NT2/D1 (cell line): ENCODE measurements at regions not wholly inside any gene's neighbourhood (a gene's known extent, or its start where the extent isn't known, plus 50 kb on each side); places are given as distances from the start of the nearest gene placed in this dataset.
"Not testable (repeated sequence)": the region's sequence is repeated elsewhere in the genome, so short reads cannot be mapped to it uniquely, and the experiment has no call there.

Source experiments
- DNase-seq: peaks from one replicate; pipeline ENCODE4 v3.0.0-alpha.2; 2011; ENCODE audit warnings: low read depth, low spot score
- H3K27me3 ChIP-seq: 2 replicates; pipeline ENCODE4 v1.6.0; 2011; ENCODE audit warnings: mild to moderate bottlenecking; ENCODE audit not compliant: insufficient read length, insufficient read depth
- H3K36me3 ChIP-seq: 2 replicates; pipeline ENCODE4 v1.6.1; 2011; ENCODE audit warnings: mild to moderate bottlenecking, low read length, mixed read lengths; ENCODE audit not compliant: insufficient read depth, insufficient read length
- H3K4me1 ChIP-seq: 2 replicates; pipeline ENCODE4 v1.5.1; 2011; ENCODE audit not compliant: insufficient read depth, insufficient read length
- H3K4me3 ChIP-seq: 2 replicates; pipeline ENCODE4 v1.5.1; 2011; ENCODE audit warnings: low read depth; ENCODE audit not compliant: insufficient read length
- H3K9ac ChIP-seq: 2 replicates; pipeline ENCODE4 v1.6.0; 2011; ENCODE audit warnings: low read depth; ENCODE audit not compliant: insufficient read length
- H3K9me3 ChIP-seq: 2 replicates; pipeline ENCODE4 v1.5.1; 2011; ENCODE audit warnings: mild to moderate bottlenecking, low read length; ENCODE audit not compliant: insufficient read depth
- SUZ12 ChIP-seq: IDR thresholded peaks from 2 replicates; pipeline ENCODE4 v1.6.1; 2011; ENCODE audit not compliant: insufficient read length, insufficient read depth; ENCODE audit errors: extremely low read depth
- YY1 ChIP-seq: IDR thresholded peaks from 2 replicates; pipeline ENCODE4 v1.6.1; 2011; ENCODE audit not compliant: insufficient read length, insufficient read depth
- ZNF274 ChIP-seq: IDR thresholded peaks from 2 replicates; pipeline ENCODE4 v1.6.1; 2011; ENCODE audit warnings: mild to moderate bottlenecking, low read depth, low read length

DNA sequence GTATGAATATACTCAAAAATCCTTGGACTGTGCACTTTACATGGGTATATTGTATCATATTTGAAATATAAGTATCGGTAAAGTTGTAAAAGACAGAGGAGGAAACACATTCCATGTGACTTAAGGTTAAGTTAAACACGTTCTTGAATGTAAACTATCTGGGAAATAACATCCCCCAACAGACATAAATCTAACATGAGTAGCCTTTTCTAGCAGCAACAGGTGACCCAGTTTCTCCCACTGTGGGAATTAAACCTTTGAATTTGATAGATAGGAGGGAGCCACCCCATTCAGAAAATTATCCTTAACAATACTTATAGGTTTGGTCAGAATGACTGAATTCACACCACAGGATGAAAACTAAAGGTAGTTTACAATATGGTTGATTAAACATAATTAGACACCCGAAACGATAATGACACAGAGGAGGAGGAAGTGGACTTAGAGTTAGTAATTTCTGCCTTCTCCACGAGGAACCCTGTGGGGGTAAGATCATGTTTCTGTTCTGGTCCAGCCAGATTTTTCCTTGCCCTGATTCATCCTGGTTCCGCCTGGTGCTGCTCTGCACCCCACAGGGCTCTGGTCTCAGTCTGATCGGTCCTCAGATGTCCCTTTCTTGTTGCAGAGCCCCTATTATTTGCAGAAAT is 84.6 kb upstream of the DNAH5 start:
- no peaks in the 10 kb centered on the region for H3K4me1 ChIP-seq
- TF ChIP-seq YY1 (no peak), SUZ12 (no peak), ZNF274 (no peak)
- no peak for DNase-seq

DNA sequence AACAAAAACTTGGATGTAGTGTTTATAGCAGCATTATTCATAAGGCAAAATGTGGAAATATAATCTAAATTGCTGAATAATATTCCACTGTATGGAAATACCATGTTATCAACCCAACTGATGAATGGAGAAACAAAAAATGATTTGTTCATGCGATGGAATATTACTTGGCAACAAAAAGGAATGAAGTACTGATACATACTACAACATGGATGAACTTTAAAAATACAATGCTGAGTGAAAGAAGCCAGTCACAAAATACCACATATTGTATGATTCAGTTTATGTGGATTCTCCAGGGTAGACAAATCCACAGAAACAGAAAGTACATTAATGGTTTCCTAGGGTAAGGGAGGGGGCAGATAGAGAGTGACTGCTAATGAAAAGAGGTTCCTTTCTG is 83.7 kb upstream of the DNAH5 start:
- Histone ChIP-seq H3K4me3 (no peak overlapping the region), H3K9me3 (no peaks in the 10 kb centered on the region), H3K36me3 (no peaks in the 10 kb centered on the region), H3K9ac (no peak overlapping the region), H3K27me3 (no peaks in the 10 kb centered on the region), H3K4me1 (no peaks in the 10 kb centered on the region)
- DNase-seq, result no peak
- no peak for TF ChIP-seq YY1
- TF ChIP-seq ZNF274, result no peak
- TF ChIP-seq SUZ12, result no peak

More for the DNA sequence above, 84.6 kb upstream of the DNAH5 start:
- H3K4me3 ChIP-seq, result no peak overlapping the region
- no peaks in the 10 kb centered on the region for H3K9me3 ChIP-seq
- H3K27me3 ChIP-seq, result no peaks in the 10 kb centered on the region
- H3K9ac ChIP-seq, result no peak overlapping the region
- no peaks in the 10 kb centered on the region for H3K36me3 ChIP-seq

DNA sequence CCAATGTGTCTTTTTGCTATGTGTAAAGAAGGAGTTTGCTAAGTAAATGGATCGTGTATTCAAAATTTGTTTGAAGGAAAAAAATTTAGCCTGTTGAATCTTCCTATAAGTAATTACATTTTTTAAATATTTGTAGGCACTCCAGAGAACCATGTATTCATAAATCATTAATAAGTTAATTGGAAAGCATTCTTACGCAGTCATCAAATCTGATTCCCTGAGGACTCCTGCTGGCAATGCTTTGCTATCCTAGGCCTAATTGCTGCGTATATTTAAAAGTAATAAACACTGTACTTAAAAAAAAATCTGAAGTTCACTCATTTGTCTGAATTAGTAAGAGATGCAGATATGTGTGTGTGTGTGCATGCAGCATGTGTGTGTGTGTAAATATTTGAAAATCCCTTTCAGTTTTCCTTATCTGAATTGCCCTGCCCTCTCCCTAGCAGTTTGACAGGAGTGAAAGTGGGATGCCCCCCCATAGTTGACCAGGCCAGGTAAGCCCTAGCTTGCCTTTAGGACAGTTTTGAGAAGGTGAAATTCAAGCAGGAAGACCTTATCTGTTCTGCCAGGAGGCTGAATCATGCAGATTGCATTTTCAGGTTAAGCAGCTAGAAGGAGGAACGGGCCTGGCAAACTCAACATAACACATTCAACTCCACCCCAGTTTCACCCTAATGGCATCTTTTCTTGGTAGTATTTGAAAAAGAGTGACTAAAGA is 81.2 kb upstream of the DNAH5 start:
- Histone ChIP-seq H3K4me3 (no peak overlapping the region), H3K27me3 (no peaks in the 10 kb centered on the region), H3K9me3 (no peaks in the 10 kb centered on the region), H3K36me3 (no peaks in the 10 kb centered on the region), H3K9ac (no peak overlapping the region), H3K4me1 (no peaks in the 10 kb centered on the region)
- no peak for TF ChIP-seq ZNF274
- no peak for TF ChIP-seq SUZ12
- TF ChIP-seq YY1, result no peak
- no peak for DNase-seq

DNA sequence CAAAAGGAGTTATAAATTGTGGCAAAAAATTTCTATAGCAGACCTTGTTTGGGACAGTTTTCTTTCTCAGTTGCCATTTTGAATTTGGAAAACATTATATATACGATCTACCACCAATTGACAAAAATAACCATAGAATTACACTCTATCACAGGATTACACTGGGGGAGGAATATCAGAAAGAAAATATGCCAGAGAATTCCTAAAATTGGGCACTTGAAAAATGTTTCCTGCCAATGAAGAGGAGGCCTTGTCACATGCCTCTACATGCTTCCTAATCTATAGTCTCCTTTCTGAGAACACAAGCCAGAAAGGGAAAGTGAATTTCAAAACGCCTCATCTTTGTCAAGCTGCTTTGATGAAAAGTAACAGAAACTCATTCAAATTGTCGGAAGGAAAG is 78.5 kb upstream of the DNAH5 start:
- no peak overlapping the region for H3K9ac ChIP-seq
- H3K4me1 ChIP-seq, result no peaks in the 10 kb centered on the region
- no peaks in the 10 kb centered on the region for H3K27me3 ChIP-seq
- TF ChIP-seq ZNF274 (no peak), SUZ12 (no peak), YY1 (no peak)
- H3K4me3 ChIP-seq, result no peak overlapping the region
- H3K36me3 ChIP-seq, result no peaks in the 10 kb centered on the region
- no peak for DNase-seq
- H3K9me3 ChIP-seq, result no peaks in the 10 kb centered on the region

DNA sequence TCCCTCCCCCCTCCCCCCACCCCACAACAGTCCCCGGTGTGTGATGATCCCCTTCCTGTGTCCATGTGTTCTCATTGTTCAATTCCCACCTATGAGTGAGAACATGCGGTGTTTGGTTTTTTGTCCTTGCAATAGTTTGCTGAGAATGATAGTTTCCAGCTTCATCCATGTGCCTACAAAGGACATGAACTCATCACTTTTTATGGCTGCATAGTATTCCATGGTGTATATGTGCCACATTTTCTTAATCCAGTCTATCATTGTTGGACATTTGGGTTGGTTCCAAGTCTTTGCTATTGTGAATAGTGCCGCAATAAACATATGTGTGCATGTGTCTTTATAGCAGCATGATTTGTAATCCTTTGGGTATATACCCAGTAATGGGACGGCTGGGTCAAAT is 76.5 kb upstream of the DNAH5 start:
- H3K27me3 ChIP-seq, H3K9me3 ChIP-seq, H3K4me1 ChIP-seq: not testable (repeated sequence)

DNA sequence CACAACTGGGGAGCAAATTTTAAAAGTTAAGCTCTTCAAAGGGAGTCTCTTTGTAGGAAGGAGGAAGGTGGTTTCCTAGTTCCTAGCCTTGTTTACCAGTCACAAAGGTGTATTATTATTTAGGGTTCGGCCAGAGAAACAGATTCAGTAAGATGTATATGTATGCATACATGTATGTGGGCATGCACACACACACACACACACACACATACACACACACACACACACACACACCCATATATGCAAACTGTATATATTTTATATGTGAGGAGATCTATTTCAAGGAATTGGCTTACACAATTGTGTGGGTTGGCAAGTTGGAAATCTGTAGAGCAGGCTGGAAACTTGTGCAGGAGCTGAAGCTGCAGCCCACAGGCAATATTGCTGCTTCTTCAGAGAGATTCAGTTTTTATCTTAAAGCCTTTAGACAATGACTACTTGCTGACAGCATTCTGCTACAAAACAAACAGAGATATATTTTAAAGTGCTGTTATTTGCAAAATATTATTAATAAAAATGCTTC is 75.3 kb upstream of the DNAH5 start:
- TF ChIP-seq YY1, result no peak
- TF ChIP-seq ZNF274, result no peak
- TF ChIP-seq SUZ12, result no peak
- Histone ChIP-seq H3K4me3 (no peak overlapping the region), H3K27me3 (no peaks in the 10 kb centered on the region), H3K9ac (no peak overlapping the region), H3K36me3 (no peaks in the 10 kb centered on the region), H3K9me3 (no peaks in the 10 kb centered on the region), H3K4me1 (no peaks in the 10 kb centered on the region)
- no peak for DNase-seq

More for the DNA sequence above, 76.5 kb upstream of the DNAH5 start:
- H3K36me3 ChIP-seq, H3K4me3 ChIP-seq, H3K9ac ChIP-seq, DNase-seq: not testable (repeated sequence)

DNA sequence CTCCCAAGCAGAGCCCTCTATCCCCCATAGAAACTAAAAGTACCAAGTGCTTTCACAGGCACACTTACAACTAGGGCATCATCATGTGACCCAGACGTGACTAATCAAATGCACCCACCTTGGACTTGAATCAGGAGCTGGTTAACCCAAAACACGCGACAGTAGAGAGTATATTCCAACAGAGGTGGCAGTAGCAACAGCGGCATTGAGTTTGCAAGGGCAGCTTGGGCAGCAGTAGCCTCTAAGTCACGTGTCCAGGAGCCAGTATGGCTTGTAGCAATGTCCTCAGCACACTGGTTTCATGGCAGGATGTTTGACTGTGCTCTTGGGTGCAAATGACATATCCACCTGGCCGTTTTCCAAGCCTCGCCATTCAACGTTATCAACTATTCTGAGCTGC is 73.4 kb upstream of the DNAH5 start:
- no peaks in the 10 kb centered on the region for H3K9me3 ChIP-seq
- no peak overlapping the region for H3K4me3 ChIP-seq
- no peak for DNase-seq
- H3K9ac ChIP-seq, result no peak overlapping the region
- no peaks in the 10 kb centered on the region for H3K4me1 ChIP-seq
- H3K27me3 ChIP-seq, result no peaks in the 10 kb centered on the region
- no peak for TF ChIP-seq ZNF274
- no peak for TF ChIP-seq SUZ12
- TF ChIP-seq YY1, result no peak
- H3K36me3 ChIP-seq, result no peaks in the 10 kb centered on the region

DNA sequence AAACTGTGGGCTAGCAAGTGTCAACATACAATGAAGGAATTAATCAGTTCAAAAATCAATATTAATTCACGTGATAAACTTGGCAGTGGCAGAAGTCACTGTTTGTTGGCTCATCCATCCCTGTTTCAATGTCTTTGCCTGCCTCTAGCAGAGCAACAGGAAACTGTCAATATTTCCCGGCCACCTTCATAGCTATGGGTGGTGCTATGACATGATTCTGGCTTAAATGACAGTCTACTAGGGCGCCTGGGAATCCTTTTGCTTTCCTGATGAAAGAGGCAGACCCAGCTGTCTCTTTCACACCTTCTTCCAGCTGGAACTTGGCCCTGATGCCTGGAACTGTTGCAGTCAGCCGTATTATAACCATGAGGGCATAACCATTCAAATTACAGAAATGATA is 72.1 kb upstream of the DNAH5 start:
- no peak overlapping the region for H3K4me3 ChIP-seq
- H3K4me1 ChIP-seq, result no peaks in the 10 kb centered on the region
- no peaks in the 10 kb centered on the region for H3K27me3 ChIP-seq
- DNase-seq, result no peak
- TF ChIP-seq SUZ12 (no peak), YY1 (no peak), ZNF274 (no peak)
- no peaks in the 10 kb centered on the region for H3K36me3 ChIP-seq
- no peak overlapping the region for H3K9ac ChIP-seq
- H3K9me3 ChIP-seq, result no peaks in the 10 kb centered on the region
